ENCODE measurements at regions not wholly inside any gene's neighbourhood (a gene's known extent, or its start where the extent isn't known, plus 50 kb on each side); places are given as distances from the start of the nearest gene placed in this dataset.

GRCh38 chr4:138300616-138301015 lies 58.5 kb upstream of the SLC7A11 start:
- no peak for TF ChIP-seq CTCF (IDR thresholded peaks at IDR 0.05; ENCODE audit: low read length)
- TF ChIP-seq EZH2 (optimal IDR thresholded peaks at IDR 0.05; ENCODE audit: low read depth, low read length), result no peak
- no peak for TF ChIP-seq EZH2phosphoT487 (IDR thresholded peaks at IDR 0.05; ENCODE audit: low read length)
